PC-3 (cell line): ENCODE measurements at regions not wholly inside any gene's neighbourhood (a gene's known extent, or its start where the extent isn't known, plus 50 kb on each side); places are given as distances from the start of the nearest gene placed in this dataset.

Experiments
- ATAC-seq: fragments of 200-7000 bp; cut with Tn5 transposase; 2 replicates; pipeline ENCODE4 v1.9.1; 2020; ENCODE audit warnings: mild to moderate bottlenecking, moderate library complexity
- BruUV-seq: library from RNA; stranded (reverse); fragments of 400-500 nt; replicated peaks from 2 replicates; lab custom pipeline; 2021; lab: Mats Ljungman, UMichigan
- CTCF ChIA-PET: fragments of 300-600 bp; sonication (Branson Sonifier 250); formaldehyde crosslinking; loops from one replicate; lab custom pipeline; 2022; ENCODE audit warnings: antibody characterized with exemption; lab: Charles Lee
- POLR2A ChIA-PET: fragments of 300-600 bp; sonication (Branson Sonifier 250); formaldehyde crosslinking; loops from one replicate; lab custom pipeline; 2022; ENCODE audit warnings: antibody characterized with exemption; ENCODE audit not compliant: unreplicated experiment; lab: Charles Lee
- DNase-seq: peaks from one replicate; pipeline ENCODE4 v3.0.0-alpha.2; 2015
- H2AFZ ChIP-seq: fragments of 300-600 bp; sonication (generic); 2 replicates; pipeline ENCODE4 v1.6.0; 2016; ENCODE audit warnings: antibody characterized with exemption, low read length
- H3F3A ChIP-seq: fragments of 300-600 bp; sonication (generic); one replicate; pipeline ENCODE4 v1.6.0; 2017; ENCODE audit warnings: antibody characterized with exemption, low read length, control low read depth, mild to moderate bottlenecking; ENCODE audit not compliant: unreplicated experiment
- H3K27ac ChIP-seq: fragments of 300-600 bp; sonication (generic); 2 replicates; pipeline ENCODE4 v1.5.1; 2016; ENCODE audit warnings: mild to moderate bottlenecking, low read length
- H3K27me3 ChIP-seq: fragments of 300-600 bp; sonication (generic); 2 replicates; pipeline ENCODE4 v1.6.1; 2016; ENCODE audit warnings: low read length, mixed read lengths
- H3K36me3 ChIP-seq: fragments of 300-600 bp; sonication (generic); 2 replicates; pipeline ENCODE4 v1.6.1; 2016; ENCODE audit warnings: low read depth, mixed run types, low read length, mixed read lengths
- H3K4me1 ChIP-seq: fragments of 300-600 bp; sonication (generic); 2 replicates; pipeline ENCODE4 v1.5.1; 2016; ENCODE audit warnings: low read length; ENCODE audit not compliant: insufficient read depth
- H3K4me2 ChIP-seq: fragments of 300-600 bp; sonication (generic); 2 replicates; pipeline ENCODE4 v1.6.0; 2016; ENCODE audit warnings: low read length
- H3K4me3 ChIP-seq: fragments of 300-600 bp; sonication (generic); 2 replicates; pipeline ENCODE4 v1.5.1; 2016; ENCODE audit warnings: mild to moderate bottlenecking, low read length, mixed read lengths
- H3K79me2 ChIP-seq: fragments of 300-600 bp; sonication (generic); 2 replicates; pipeline ENCODE4 v1.6.1; 2017; ENCODE audit warnings: low read length, mixed read lengths
- H3K9ac ChIP-seq: fragments of 300-600 bp; sonication (generic); 2 replicates; pipeline ENCODE4 v1.6.0; 2016; ENCODE audit warnings: mild to moderate bottlenecking, low read length
- H3K9me2 ChIP-seq: fragments of 300-600 bp; sonication (generic); replicated peaks from 2 replicates; pipeline ENCODE4 v1.6.1; 2016; ENCODE audit warnings: mixed run types, low read length, mixed read lengths
- H3K9me3 ChIP-seq: fragments of 300-600 bp; sonication (generic); 2 replicates; pipeline ENCODE4 v1.6.1; 2016; ENCODE audit warnings: low read length, mixed read lengths
- H4K20me1 ChIP-seq: fragments of 300-600 bp; sonication (generic); 2 replicates; pipeline ENCODE4 v1.6.1; 2016; ENCODE audit warnings: low read length, mixed read lengths
- EZH2 ChIP-seq: fragments of 300-600 bp; sonication (generic); IDR thresholded peaks from one replicate; pipeline ENCODE4 v1.6.1; 2017; ENCODE audit warnings: antibody characterized with exemption, mild to moderate bottlenecking, low read length; ENCODE audit not compliant: unreplicated experiment
- EZH2phosphoT487 ChIP-seq: fragments of 300-600 bp; sonication (generic); IDR thresholded peaks from 2 replicates; pipeline ENCODE4 v1.6.1; 2018; ENCODE audit warnings: mild to moderate bottlenecking, antibody characterized with exemption, low read length, borderline replicate concordance
- intact Hi-C: fragments of 100-400 bp; cut with micrococcal nuclease; formaldehyde crosslinking; loops from 2 replicates; pipeline ENCODE4 v1.9.0; 2023
- TF ChIP-seq, protein P1 (sequence below): fragments of 300-600 bp; sonication (generic); conservative IDR thresholded peaks from 2 replicates; pipeline ENCODE4 v1.5.1; 2017; ENCODE audit warnings: antibody characterized with exemption, low read depth, mild to moderate bottlenecking, low read length

DNA sequence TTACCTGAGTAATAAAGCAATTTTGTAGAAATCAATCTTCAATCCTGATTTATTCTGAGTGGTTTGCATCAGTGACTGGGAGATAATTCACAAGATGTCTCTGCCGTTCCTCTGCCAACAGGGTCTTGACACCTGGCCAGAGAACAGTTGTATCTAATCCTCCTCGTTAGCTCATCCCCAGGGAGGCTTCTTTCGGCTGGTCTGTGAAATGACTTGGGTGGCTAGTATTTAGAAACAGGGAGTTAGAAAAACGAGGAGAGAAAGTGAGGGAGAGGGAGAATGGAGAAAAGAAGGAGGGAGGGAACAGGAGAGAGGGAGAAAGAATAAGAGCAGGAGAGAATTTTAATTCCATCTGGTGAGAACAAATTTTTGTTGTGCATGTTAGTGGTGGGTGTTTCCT is 600.2 kb upstream of the TLE4 start:
- peaks cover 19% of the 10 kb centered on the region for H3K4me1 ChIP-seq
- H3K9ac ChIP-seq: no peak overlapping the region
- H3K36me3 ChIP-seq: no peaks in the 10 kb centered on the region
- no peaks in the 10 kb centered on the region for H3K9me2 ChIP-seq
- H3K4me3 ChIP-seq: no peak overlapping the region
- H3K27ac ChIP-seq: no peak overlapping the region
- no peaks in the 10 kb centered on the region for H4K20me1 ChIP-seq
- H3K27me3 ChIP-seq: no peaks in the 10 kb centered on the region
- no peak for ATAC-seq
- no peaks in the 10 kb centered on the region for H3K9me3 ChIP-seq
- ChIA-PET POLR2A (no interaction called here), CTCF (no interaction called here)
- no peaks in the 10 kb centered on the region for H3K79me2 ChIP-seq
- intact Hi-C loops: loop anchor here (5.0 kb wide), 1 partner anchor 99 kb away; no protein-coding TSS in a partner anchor
- DNase-seq: no peak
- no peaks in the 10 kb centered on the region for H3F3A ChIP-seq
- BruUV-seq: no TSS peak
- H3K4me2 ChIP-seq: no peak overlapping the region
- no peak overlapping the region for H2AFZ ChIP-seq
- no peak for TF ChIP-seq EZH2
- TF ChIP-seq, protein P1, sequence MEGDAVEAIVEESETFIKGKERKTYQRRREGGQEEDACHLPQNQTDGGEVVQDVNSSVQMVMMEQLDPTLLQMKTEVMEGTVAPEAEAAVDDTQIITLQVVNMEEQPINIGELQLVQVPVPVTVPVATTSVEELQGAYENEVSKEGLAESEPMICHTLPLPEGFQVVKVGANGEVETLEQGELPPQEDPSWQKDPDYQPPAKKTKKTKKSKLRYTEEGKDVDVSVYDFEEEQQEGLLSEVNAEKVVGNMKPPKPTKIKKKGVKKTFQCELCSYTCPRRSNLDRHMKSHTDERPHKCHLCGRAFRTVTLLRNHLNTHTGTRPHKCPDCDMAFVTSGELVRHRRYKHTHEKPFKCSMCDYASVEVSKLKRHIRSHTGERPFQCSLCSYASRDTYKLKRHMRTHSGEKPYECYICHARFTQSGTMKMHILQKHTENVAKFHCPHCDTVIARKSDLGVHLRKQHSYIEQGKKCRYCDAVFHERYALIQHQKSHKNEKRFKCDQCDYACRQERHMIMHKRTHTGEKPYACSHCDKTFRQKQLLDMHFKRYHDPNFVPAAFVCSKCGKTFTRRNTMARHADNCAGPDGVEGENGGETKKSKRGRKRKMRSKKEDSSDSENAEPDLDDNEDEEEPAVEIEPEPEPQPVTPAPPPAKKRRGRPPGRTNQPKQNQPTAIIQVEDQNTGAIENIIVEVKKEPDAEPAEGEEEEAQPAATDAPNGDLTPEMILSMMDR: no peak
- TF ChIP-seq EZH2phosphoT487: no peak

DNA sequence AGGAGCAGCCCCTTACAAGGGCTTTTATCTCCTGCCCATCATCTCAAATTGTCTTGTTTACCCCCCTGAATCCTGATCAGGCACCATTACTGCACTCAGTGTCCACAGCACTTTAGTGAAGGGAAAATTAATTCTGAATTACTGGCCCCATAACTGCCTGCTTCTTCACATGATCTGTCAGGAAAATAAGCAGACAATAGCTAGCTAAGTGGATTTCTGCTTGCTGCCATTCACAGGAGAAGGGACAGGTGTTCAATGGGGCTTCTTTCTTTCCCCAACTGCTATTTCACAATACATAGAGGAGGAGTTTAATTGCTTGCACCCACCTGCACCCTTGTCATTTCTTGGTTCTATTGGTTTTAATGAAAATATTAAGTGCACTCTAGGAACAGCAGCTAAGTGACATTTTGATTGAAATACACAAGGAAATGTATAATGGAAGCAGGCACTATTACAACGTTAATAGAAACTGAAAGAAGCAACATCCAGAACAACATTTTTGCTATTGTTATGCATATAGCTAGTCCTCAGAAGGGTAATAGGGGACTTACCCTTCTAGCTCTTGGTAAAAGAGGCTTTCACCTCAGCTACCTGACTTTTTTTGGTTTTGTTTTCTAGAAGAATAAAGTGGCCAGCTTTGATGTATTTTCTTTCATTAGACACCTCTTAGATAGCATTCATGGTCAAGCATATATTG is 599.3 kb upstream of the TLE4 start:
- intact Hi-C loops: loop anchor here (5.0 kb wide), 1 partner anchor 100 kb away; no protein-coding TSS in a partner anchor
- H3K9me2 ChIP-seq: no peaks in the 10 kb centered on the region
- H4K20me1 ChIP-seq: no peaks in the 10 kb centered on the region
- H3K4me1 ChIP-seq: peaks cover 16% of the 10 kb centered on the region
- H3K27ac ChIP-seq: no peak overlapping the region
- no peak overlapping the region for H3K9ac ChIP-seq
- ATAC-seq (no peak), DNase-seq (no peak)
- H3K27me3 ChIP-seq: no peaks in the 10 kb centered on the region
- no TSS peak for BruUV-seq
- no peak overlapping the region for H3K4me2 ChIP-seq
- no peak overlapping the region for H2AFZ ChIP-seq
- H3F3A ChIP-seq: no peaks in the 10 kb centered on the region
- H3K4me3 ChIP-seq: no peak overlapping the region
- POLR2A ChIA-PET: interaction anchor here (0.6 kb wide), 1 partner anchor 33 kb away, joined by 4 read pairs; no protein-coding TSS in a partner anchor
- CTCF ChIA-PET: no interaction called here
- H3K9me3 ChIP-seq: no peaks in the 10 kb centered on the region
- TF ChIP-seq, protein P1: no peak
- TF ChIP-seq EZH2phosphoT487 (no peak), EZH2 (no peak)
- no peaks in the 10 kb centered on the region for H3K36me3 ChIP-seq
- no peaks in the 10 kb centered on the region for H3K79me2 ChIP-seq

DNA sequence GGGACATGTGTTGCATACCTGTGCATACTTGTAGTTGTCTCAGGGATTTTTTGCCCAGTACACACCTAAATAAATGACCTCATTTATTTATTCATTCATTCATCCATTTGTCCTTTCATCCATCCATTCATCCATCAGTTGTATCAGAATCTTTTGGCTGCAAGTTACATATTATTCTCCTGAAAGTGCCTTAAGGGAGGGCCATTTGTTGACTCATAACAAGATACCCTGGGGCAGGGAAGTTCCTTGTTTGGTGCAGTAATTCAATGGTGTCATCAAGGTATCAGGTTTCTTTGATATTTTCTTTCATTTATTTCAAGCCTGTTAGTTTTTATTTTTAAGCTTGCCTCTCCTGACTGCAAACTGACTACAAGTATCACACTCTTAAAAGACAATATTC is 597.9 kb upstream of the TLE4 start:
- Histone ChIP-seq H3K79me2 (no peaks in the 10 kb centered on the region), H4K20me1 (no peaks in the 10 kb centered on the region), H3K4me2 (peak overlapping the region; percentile 20), H3K9ac (no peak overlapping the region), H3K9me2 (no peaks in the 10 kb centered on the region), H3K36me3 (no peaks in the 10 kb centered on the region), H3F3A (no peaks in the 10 kb centered on the region), H3K27ac (peak overlapping the region; percentile 46), H3K27me3 (no peaks in the 10 kb centered on the region), H2AFZ (no peak overlapping the region), H3K4me3 (no peak overlapping the region), H3K4me1 (peaks cover 12% of the 10 kb centered on the region), H3K9me3 (no peaks in the 10 kb centered on the region)
- ATAC-seq (peak; percentile 80), DNase-seq (peak; percentile 91)
- ChIA-PET CTCF (no interaction called here), POLR2A (no interaction called here)
- BruUV-seq: no TSS peak
- intact Hi-C loops: loop anchor here (5.0 kb wide), 1 partner anchor 102 kb away; no protein-coding TSS in a partner anchor
- no peak for TF ChIP-seq EZH2phosphoT487
- TF ChIP-seq, protein P1: no peak
